RWPE1 (cell line): ENCODE measurements at regions not wholly inside any gene's neighbourhood (a gene's known extent, or its start where the extent isn't known, plus 50 kb on each side); places are given as distances from the start of the nearest gene placed in this dataset.

ENCODE experiments used
- CTCF ChIA-PET: fragments of 350-600 bp; sonication (Branson Sonifier 250); formaldehyde crosslinking; extraction: SDS; loops from one replicate; lab custom pipeline; 2021; lab: Yijun Ruan, JAX
- POLR2A ChIA-PET: fragments of 400-600 bp; formaldehyde crosslinking; extraction: SDS; loops from one replicate; lab custom pipeline; 2020; ENCODE audit warnings: antibody characterized with exemption; ENCODE audit not compliant: low non-redundant PET; lab: Yijun Ruan, JAX
- DNase-seq: peaks from one replicate; pipeline ENCODE4 v3.0.0; 2012; ENCODE audit warnings: low spot score
- H3K27ac ChIP-seq: fragments of 450-650 bp; 2 replicates; pipeline ENCODE4 v1.5.1; 2017
- CTCF ChIP-seq: fragments of 450-650 bp; conservative IDR thresholded peaks from 2 replicates; pipeline ENCODE4 v1.5.1; 2017; ENCODE audit warnings: low read depth, mild to moderate bottlenecking

DNA sequence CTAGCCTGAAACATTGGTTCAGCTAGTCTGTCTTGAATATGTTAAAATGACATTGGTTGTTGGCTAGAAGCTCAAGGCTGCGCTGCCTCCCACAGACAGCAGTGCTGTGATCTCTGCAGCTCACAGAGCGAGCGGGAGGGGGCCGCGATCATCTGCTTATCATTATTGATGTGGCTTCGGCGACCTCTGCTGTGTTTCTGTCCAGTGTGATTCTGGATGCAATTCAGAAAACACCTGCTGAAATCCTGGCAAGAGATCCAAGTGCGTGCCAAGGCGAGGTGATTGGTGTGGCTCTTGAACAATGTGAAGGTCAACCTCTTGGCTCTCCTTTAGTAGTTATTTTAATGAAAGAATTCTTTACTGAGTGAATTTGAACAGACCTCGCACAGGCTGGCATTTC is 142.3 kb upstream of the SASH1 start:
- POLR2A ChIA-PET, result no interaction called here
- TF ChIP-seq CTCF, result no peak
- DNase-seq, result no peak
- H3K27ac ChIP-seq, result no peak overlapping the region
- CTCF ChIA-PET, result no interaction called here

GRCh38 chr6:148200781-148201180 is 141.9 kb upstream of the SASH1 start:
- POLR2A ChIA-PET, result no interaction called here
- CTCF ChIA-PET, result no interaction called here

DNA sequence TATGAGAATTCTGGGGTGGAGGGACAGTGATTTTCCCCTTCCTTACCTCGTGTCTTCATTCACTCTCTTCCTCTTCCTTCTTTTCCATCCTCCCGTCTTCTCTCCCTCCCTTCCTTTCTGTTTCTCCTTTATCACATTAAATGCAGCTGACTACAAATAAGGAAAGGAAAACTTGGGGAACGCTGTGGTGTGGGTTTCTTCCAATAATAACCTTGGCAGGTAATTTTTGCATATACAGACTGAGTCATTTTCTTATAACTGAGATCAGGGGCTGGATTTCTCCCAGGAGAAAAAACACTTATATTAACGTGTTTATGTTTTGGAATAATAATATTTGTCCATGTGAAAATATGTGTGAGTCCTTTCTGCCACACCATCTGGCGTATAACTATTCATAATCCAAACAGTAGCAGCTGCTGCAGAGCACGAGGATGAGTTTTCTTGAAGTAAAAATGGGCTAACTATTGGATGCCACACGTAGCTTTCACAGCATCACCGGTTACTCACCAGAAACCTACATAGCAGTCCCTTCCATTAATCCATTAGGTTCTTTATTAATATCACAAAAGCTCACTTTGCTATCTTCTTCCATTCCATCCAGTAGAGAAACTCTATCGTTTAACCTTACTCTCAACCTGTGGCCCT is 139.2 kb upstream of the SASH1 start:
- no peak overlapping the region for H3K27ac ChIP-seq
- ChIA-PET CTCF (interaction anchor here (0.7 kb wide), 1 partner anchor 713 kb away, joined by 4 read pairs; no protein-coding TSS in a partner anchor), POLR2A (no interaction called here)
- TF ChIP-seq CTCF, result no peak
- no peak for DNase-seq

More at GRCh38 chr6:148200781-148201180, 141.9 kb upstream of the SASH1 start:
- DNase-seq, result no peak
- no peak for TF ChIP-seq CTCF
- no peak overlapping the region for H3K27ac ChIP-seq

DNA sequence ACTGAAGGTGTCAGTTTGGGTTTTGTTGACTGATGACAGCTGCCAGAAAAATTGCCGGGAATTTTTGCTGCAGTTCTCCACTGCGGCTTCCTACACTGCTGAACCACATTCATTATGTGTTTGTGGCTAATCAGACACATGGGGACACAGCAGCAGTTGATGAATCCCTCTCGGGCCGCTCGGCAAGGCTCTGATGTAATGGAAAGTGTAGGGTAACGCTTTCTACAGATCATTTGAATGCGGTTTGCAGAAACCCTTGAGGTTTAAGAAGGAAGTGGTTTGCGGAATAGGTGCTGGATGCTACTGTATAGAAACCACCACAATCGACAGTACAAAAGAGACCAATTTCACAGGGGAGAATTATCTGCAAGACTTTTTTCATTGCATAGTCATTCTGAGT is 138.7 kb upstream of the SASH1 start:
- TF ChIP-seq CTCF, result no peak
- ChIA-PET CTCF (no interaction called here), POLR2A (no interaction called here)
- H3K27ac ChIP-seq, result no peak overlapping the region
- DNase-seq, result no peak

GRCh38 chr6:148208298-148208697 is 134.3 kb upstream of the SASH1 start:
- POLR2A ChIA-PET, result no interaction called here
- no peak overlapping the region for H3K27ac ChIP-seq
- no peak for TF ChIP-seq CTCF
- CTCF ChIA-PET, result no interaction called here
- no peak for DNase-seq

DNA sequence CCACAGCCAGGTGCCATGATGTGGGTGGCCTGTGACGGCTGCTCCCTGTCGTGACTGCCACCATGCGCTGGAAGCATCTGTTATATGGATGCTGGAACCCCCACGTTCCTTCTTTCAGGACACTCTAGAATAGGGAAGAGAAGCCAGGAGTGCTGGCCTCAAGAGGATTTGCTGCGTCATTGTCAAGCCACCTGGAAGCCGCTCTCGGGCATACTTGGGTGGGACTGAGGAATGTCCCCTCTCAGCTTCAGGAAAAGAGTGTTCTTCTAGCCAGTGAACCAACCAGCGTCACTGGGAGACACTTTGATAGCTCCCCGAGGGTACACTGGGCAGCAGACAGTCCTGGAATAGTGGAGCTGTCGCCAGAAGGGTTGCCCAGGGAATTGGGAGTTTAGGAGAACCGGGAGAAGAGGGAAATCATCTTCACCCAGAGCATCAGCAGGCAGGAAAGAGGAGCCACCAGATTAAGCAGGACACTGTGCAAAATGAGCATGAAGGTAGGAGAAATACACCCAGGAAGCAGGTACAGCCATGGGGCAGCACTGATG is 130.8 kb upstream of the SASH1 start:
- CTCF ChIA-PET, result interaction anchor here (0.5 kb wide), 1 partner anchor 285 kb away, joined by 4 read pairs; no protein-coding TSS in a partner anchor
- DNase-seq, result no peak
- H3K27ac ChIP-seq, result no peak overlapping the region
- POLR2A ChIA-PET, result no interaction called here
- no peak for TF ChIP-seq CTCF
